ENCODE measurements at regions not wholly inside any gene's neighbourhood (a gene's known extent, or its start where the extent isn't known, plus 50 kb on each side); places are given as distances from the start of the nearest gene placed in this dataset.

DNA sequence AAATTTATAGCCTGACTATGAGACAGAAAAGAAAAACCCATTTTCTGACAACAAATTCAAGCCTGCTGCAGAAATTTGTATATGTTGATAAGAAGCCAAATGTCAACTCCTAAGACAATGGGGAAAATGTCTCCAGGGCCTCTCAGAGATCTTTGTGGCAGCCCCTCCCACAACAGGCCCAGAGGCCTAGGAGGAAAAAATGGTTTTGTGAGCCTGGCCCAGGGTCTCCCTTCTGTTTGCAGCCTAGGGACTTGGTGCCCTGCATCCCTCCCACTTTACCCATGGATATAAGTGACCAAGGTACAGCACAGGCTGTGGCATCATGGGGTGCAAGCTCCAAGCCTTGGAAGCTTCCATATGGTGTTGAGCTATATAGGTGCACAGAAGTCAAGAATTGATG is 740.2 kb downstream of the SEMA5A start:
- TF ChIP-seq EZH2 (IDR thresholded peaks at IDR 0.05; ENCODE audit: borderline replicate concordance, low read depth, low read length, severe bottlenecking): no peak
- TF ChIP-seq, protein P1, sequence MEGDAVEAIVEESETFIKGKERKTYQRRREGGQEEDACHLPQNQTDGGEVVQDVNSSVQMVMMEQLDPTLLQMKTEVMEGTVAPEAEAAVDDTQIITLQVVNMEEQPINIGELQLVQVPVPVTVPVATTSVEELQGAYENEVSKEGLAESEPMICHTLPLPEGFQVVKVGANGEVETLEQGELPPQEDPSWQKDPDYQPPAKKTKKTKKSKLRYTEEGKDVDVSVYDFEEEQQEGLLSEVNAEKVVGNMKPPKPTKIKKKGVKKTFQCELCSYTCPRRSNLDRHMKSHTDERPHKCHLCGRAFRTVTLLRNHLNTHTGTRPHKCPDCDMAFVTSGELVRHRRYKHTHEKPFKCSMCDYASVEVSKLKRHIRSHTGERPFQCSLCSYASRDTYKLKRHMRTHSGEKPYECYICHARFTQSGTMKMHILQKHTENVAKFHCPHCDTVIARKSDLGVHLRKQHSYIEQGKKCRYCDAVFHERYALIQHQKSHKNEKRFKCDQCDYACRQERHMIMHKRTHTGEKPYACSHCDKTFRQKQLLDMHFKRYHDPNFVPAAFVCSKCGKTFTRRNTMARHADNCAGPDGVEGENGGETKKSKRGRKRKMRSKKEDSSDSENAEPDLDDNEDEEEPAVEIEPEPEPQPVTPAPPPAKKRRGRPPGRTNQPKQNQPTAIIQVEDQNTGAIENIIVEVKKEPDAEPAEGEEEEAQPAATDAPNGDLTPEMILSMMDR (IDR thresholded peaks at IDR 0.05; ENCODE audit: extremely low read depth in 1 of 2, insufficient read depth in 1 of 2, low read depth in 1 of 2, low read length in 2 of 2): no peak
- TF ChIP-seq, protein P2, sequence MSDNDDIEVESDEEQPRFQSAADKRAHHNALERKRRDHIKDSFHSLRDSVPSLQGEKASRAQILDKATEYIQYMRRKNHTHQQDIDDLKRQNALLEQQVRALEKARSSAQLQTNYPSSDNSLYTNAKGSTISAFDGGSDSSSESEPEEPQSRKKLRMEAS (IDR thresholded peaks at IDR 0.05; ENCODE audit: insufficient read depth, insufficient read length): no peak
- no peak for TF ChIP-seq POLR2A (IDR thresholded peaks at IDR 0.05; ENCODE audit: low read depth, low read length)
- TF ChIP-seq POLR2AphosphoS5 (IDR thresholded peaks at IDR 0.05; ENCODE audit: insufficient read depth, low read depth, low read length): no peak

Data from endothelial cell of umbilical vein (primary cell).